GM12865 (cell line): ENCODE measurements at regions not wholly inside any gene's neighbourhood (a gene's known extent, or its start where the extent isn't known, plus 50 kb on each side); places are given as distances from the start of the nearest gene placed in this dataset.

ENCODE experiments used
- DNase-seq: peaks from one replicate; pipeline ENCODE4 v3.0.0; 2010; ENCODE audit warnings: low read depth
- H3K4me3 ChIP-seq: 2 replicates; pipeline ENCODE4 v1.5.1; 2011; ENCODE audit warnings: mild to moderate bottlenecking, low read depth, low read length, control low read depth
- CTCF ChIP-seq: IDR thresholded peaks from 2 replicates; pipeline ENCODE4 v1.5.1; 2011; ENCODE audit warnings: low read length, control low read depth, low read depth, inconsistent platforms; ENCODE audit not compliant: insufficient read depth; ENCODE audit errors: missing control alignments

- no peak for TF ChIP-seq CTCF
Observed at GRCh38 chr2:117055499-117056375, 758.8 kb upstream of the DDX18 start.

GRCh38 chr2:117056376-117056748 lies 758.1 kb upstream of the DDX18 start:
- TF ChIP-seq CTCF, result no peak
- no peak for DNase-seq
- no peak overlapping the region for H3K4me3 ChIP-seq

More at GRCh38 chr2:117055499-117056375, 758.8 kb upstream of the DDX18 start:
- H3K4me3 ChIP-seq, result no peak overlapping the region
- DNase-seq, result no peak

- no peak for TF ChIP-seq CTCF
- DNase-seq, result no peak
- H3K4me3 ChIP-seq, result no peak overlapping the region
Observed at GRCh38 chr2:117057016-117057415, 757.5 kb upstream of the DDX18 start.

- DNase-seq, result peak; percentile 1
- no peak for TF ChIP-seq CTCF
- H3K4me3 ChIP-seq, result no peak overlapping the region
Observed at GRCh38 chr2:117058366-117058765, 756.1 kb upstream of the DDX18 start.

- DNase-seq, result no peak
- no peak for TF ChIP-seq CTCF
- H3K4me3 ChIP-seq, result no peak overlapping the region
Observed at GRCh38 chr2:117064021-117064420, 750.5 kb upstream of the DDX18 start.

- no peak for DNase-seq
- H3K4me3 ChIP-seq, result no peak overlapping the region
- no peak for TF ChIP-seq CTCF
Observed at GRCh38 chr2:117065912-117066311, 748.6 kb upstream of the DDX18 start.

- DNase-seq, result no peak
- H3K4me3 ChIP-seq, result no peak overlapping the region
- TF ChIP-seq CTCF, result no peak
Observed at GRCh38 chr2:117067900-117068299, 746.6 kb upstream of the DDX18 start.
